SK-N-SH (cell line): ENCODE measurements at regions not wholly inside any gene's neighbourhood (a gene's known extent, or its start where the extent isn't known, plus 50 kb on each side); places are given as distances from the start of the nearest gene placed in this dataset.

Experiments used
- CTCF ChIP-seq: fragments of 200-600 bp; sonication (generic); IDR thresholded peaks from 2 replicates; pipeline ENCODE4 v1.6.1; 2017; ENCODE audit warnings: antibody characterized with exemption, mild to moderate bottlenecking, moderate library complexity
- TCF12 ChIP-seq: IDR thresholded peaks from 2 replicates; pipeline ENCODE4 v1.4.0; 2012

DNA sequence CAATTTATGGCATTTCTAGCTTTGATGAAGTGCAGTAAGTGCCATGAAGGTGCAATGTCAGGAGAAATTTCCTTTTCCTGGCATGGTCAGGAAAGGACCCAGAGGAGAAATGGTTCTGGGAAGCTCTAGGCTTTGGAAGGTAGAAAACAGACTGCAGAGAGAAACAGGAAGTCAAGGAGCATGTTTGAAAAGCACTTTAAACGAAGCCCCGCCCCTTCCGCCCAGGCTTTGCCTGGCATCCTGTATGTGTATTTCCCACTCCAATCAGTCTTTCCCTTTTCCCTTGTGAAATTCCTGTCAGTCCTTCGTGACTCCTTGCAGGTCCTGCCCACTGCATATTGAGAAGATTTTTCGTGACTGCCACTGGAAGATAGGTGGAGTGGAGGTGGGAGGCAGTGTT, 320.9 kb upstream of the SASH1 start:
- TF ChIP-seq TCF12, result no peak
- no peak for TF ChIP-seq CTCF
